Chondrocyte (in vitro differentiated cells): ENCODE measurements at regions not wholly inside any gene's neighbourhood (a gene's known extent, or its start where the extent isn't known, plus 50 kb on each side); places are given as distances from the start of the nearest gene placed in this dataset.

Source experiments
- DNase-seq: peaks from one replicate; pipeline ENCODE4 v3.0.0; 2021; ENCODE audit warnings: mixed read lengths, low spot score
- H3K27ac Mint-ChIP-seq: one replicate; pipeline ENCODE4 v1.8.0; 2021; ENCODE audit warnings: mild to moderate bottlenecking, moderate library complexity, mixed read lengths; ENCODE audit not compliant: unreplicated experiment
- H3K27me3 Mint-ChIP-seq: 2 replicates; pipeline ENCODE4 v1.8.0; 2021; ENCODE audit warnings: low read depth, mixed read lengths
- H3K36me3 Mint-ChIP-seq: 2 replicates; pipeline ENCODE4 v1.8.0; 2021; ENCODE audit warnings: low read depth, mixed read lengths
- H3K4me1 Mint-ChIP-seq: 2 replicates; pipeline ENCODE4 v1.8.0; 2021; ENCODE audit warnings: low read depth, mild to moderate bottlenecking, mixed read lengths
- H3K4me3 Mint-ChIP-seq: one replicate; pipeline ENCODE4 v1.8.0; 2021; ENCODE audit warnings: mild to moderate bottlenecking, moderate library complexity, mixed read lengths; ENCODE audit not compliant: unreplicated experiment
- H3K9me3 Mint-ChIP-seq: 2 replicates; pipeline ENCODE4 v1.8.0; 2021; ENCODE audit warnings: low read depth, mixed read lengths
- TF ChIP-seq, protein P1 (sequence below): fragments of 200-600 bp; sonication (generic); IDR thresholded peaks from 2 replicates; pipeline ENCODE4 v1.5.0; 2021; ENCODE audit warnings: antibody characterized with exemption, mild to moderate bottlenecking, moderate library complexity

DNA sequence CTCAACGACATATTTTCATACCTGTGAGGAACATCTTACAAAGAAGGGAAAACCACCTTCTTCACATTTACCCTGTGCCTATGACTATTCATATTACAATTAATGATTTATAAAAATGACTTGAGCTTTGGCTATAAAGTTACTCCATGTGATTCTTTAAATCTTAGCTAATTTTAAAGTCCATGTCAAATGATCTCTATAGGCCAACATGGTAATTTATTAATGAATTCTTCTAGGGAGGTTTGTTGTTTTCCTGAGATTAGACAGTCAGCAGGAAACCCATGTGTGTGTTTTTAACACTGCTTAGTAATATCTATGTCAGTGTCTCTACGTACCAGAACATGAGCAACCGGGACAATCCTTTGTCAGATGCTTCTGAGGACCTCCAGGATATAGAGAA, 307.3 kb downstream of the IPMK start:
- no peak for DNase-seq
- Mint-ChIP-seq H3K4me3 (no peak overlapping the region), H3K27ac (no peak overlapping the region)

DNA sequence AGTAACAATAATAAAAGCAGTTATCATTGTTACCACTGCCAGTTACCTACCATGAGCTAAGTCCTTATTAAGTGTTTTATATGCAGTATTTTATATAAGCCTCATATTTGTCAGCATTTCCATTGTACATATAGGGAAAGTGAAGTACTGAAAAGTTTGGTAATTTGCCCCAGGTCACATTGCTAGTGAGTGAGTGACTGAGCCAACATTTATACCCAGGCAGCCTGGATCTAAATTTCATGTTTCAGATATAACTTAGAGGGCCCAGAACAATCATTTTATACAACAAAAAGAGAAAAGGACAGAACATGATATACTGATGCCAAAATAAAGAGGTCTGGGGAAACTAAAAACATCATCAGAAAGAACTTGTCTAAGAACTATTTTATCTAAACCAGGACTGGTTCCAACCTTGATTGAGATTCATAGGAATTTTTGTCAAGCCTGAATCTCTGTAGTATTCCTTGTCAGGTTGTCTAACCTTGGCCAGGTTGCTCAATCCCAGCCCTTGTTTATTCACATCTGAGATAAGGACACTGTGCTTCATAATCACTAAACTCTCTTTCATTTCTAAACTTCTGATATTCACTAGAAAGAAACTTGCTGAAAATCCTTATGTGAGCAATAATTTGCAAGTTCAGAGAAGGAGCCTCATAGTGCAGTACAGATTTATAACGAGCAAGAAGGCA, 308.2 kb downstream of the IPMK start:
- no peaks in the 10 kb centered on the region for H3K36me3 Mint-ChIP-seq
- no peak overlapping the region for H3K27ac Mint-ChIP-seq
- H3K9me3 Mint-ChIP-seq, result no peaks in the 10 kb centered on the region
- peaks cover 16% of the 10 kb centered on the region for H3K27me3 Mint-ChIP-seq
- H3K4me3 Mint-ChIP-seq, result no peak overlapping the region
- H3K4me1 Mint-ChIP-seq, result peaks cover 5% of the 10 kb centered on the region
- no peak for DNase-seq
- TF ChIP-seq, protein P1, sequence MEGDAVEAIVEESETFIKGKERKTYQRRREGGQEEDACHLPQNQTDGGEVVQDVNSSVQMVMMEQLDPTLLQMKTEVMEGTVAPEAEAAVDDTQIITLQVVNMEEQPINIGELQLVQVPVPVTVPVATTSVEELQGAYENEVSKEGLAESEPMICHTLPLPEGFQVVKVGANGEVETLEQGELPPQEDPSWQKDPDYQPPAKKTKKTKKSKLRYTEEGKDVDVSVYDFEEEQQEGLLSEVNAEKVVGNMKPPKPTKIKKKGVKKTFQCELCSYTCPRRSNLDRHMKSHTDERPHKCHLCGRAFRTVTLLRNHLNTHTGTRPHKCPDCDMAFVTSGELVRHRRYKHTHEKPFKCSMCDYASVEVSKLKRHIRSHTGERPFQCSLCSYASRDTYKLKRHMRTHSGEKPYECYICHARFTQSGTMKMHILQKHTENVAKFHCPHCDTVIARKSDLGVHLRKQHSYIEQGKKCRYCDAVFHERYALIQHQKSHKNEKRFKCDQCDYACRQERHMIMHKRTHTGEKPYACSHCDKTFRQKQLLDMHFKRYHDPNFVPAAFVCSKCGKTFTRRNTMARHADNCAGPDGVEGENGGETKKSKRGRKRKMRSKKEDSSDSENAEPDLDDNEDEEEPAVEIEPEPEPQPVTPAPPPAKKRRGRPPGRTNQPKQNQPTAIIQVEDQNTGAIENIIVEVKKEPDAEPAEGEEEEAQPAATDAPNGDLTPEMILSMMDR, result no peak

More for the DNA sequence above, 307.3 kb downstream of the IPMK start:
- H3K27me3 Mint-ChIP-seq, result peaks cover 18% of the 10 kb centered on the region
- TF ChIP-seq, protein P1, result no peak
- H3K4me1 Mint-ChIP-seq, result no peaks in the 10 kb centered on the region
- no peaks in the 10 kb centered on the region for H3K36me3 Mint-ChIP-seq
- no peaks in the 10 kb centered on the region for H3K9me3 Mint-ChIP-seq

DNA sequence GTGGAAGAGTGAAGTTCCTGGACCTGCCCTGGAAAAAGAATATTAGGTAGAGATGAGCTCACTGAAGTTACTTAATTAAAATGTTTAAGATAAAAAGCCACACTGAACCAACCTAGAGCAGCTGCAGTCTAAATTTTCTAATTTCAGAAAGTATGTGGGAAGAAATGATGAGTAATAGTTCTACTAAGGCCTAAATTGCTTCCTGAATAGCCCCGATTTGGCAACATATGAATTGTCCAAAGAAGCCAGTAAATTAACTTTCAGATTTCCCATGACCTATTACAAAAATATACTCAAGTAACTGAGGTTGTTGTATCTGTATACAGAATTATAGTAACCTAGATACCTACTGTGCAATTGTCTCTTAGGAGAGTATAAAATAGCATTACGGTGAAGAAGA, 312.6 kb downstream of the IPMK start:
- Mint-ChIP-seq H3K27ac (no peak overlapping the region), H3K4me1 (peaks cover 13% of the 10 kb centered on the region), H3K27me3 (peaks cover 4% of the 10 kb centered on the region), H3K9me3 (no peaks in the 10 kb centered on the region), H3K36me3 (no peaks in the 10 kb centered on the region), H3K4me3 (no peak overlapping the region)
- TF ChIP-seq, protein P1, result no peak
- DNase-seq, result no peak

DNA sequence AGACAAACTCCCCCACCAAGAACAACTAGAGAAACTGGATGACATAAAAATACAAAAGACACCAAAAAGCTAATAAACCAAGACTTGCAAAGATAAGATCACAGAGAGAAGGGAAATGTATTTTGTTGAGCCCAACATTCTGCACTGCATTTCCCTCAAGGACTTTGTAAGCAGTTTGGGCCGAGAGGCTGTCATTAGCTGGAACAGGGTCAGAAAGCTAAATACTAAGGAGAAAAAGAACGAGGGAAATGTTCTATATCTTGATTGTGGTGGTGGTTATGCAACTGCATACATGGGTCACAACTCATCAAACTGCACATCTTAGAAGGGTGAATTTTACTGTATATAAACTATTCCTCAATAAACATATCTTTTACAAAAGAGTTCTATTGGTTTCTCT, 315.0 kb downstream of the IPMK start:
- Mint-ChIP-seq H3K9me3 (no peaks in the 10 kb centered on the region), H3K4me3 (no peak overlapping the region), H3K27me3 (peaks cover 7% of the 10 kb centered on the region), H3K4me1 (peaks cover 18% of the 10 kb centered on the region), H3K27ac (no peak overlapping the region), H3K36me3 (no peaks in the 10 kb centered on the region)
- TF ChIP-seq, protein P1, result no peak
- DNase-seq, result no peak

DNA sequence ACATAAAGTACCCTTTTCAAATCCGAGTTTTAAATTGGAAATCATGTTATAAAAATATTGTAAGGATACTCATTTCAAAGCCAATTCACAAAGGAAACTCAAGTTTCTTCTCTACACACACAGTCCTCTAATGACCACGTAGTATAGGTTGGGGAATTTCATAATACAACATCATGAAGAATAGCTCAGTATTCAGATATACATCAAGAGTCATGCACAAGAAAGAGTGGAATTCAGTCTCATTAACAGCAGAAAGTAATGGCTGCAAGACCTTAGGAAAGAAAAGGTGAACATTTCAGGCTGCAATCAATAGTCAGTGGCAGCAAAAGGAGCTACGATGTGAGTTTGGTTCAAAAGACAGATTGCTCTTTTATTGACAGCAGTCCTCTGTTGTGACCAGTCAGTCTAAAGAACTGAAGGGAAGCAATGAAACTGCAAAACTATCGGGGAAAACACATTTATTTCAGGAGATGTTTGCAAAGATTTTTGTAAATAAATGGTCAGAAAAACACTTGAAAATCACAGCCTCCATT, 317.2 kb downstream of the IPMK start:
- Mint-ChIP-seq H3K36me3 (no peaks in the 10 kb centered on the region), H3K9me3 (no peaks in the 10 kb centered on the region), H3K4me3 (no peak overlapping the region), H3K27ac (no peak overlapping the region), H3K4me1 (peaks cover 18% of the 10 kb centered on the region), H3K27me3 (peaks cover 6% of the 10 kb centered on the region)
- TF ChIP-seq, protein P1, result no peak
- DNase-seq, result no peak
